Chondrocyte (in vitro differentiated cells): ENCODE measurements at regions not wholly inside any gene's neighbourhood (a gene's known extent, or its start where the extent isn't known, plus 50 kb on each side); places are given as distances from the start of the nearest gene placed in this dataset.

Experiments used
- DNase-seq: peaks from one replicate; pipeline ENCODE4 v3.0.0; 2021; ENCODE audit warnings: mixed read lengths, low spot score
- H3K27ac Mint-ChIP-seq: one replicate; pipeline ENCODE4 v1.8.0; 2021; ENCODE audit warnings: mild to moderate bottlenecking, moderate library complexity, mixed read lengths; ENCODE audit not compliant: unreplicated experiment
- H3K27me3 Mint-ChIP-seq: 2 replicates; pipeline ENCODE4 v1.8.0; 2021; ENCODE audit warnings: low read depth, mixed read lengths
- H3K36me3 Mint-ChIP-seq: 2 replicates; pipeline ENCODE4 v1.8.0; 2021; ENCODE audit warnings: low read depth, mixed read lengths
- H3K4me1 Mint-ChIP-seq: 2 replicates; pipeline ENCODE4 v1.8.0; 2021; ENCODE audit warnings: low read depth, mild to moderate bottlenecking, mixed read lengths
- H3K4me3 Mint-ChIP-seq: one replicate; pipeline ENCODE4 v1.8.0; 2021; ENCODE audit warnings: mild to moderate bottlenecking, moderate library complexity, mixed read lengths; ENCODE audit not compliant: unreplicated experiment
- H3K9me3 Mint-ChIP-seq: 2 replicates; pipeline ENCODE4 v1.8.0; 2021; ENCODE audit warnings: low read depth, mixed read lengths
- TF ChIP-seq, protein P1 (sequence below): fragments of 200-600 bp; sonication (generic); IDR thresholded peaks from 2 replicates; pipeline ENCODE4 v1.5.0; 2021; ENCODE audit warnings: antibody characterized with exemption, mild to moderate bottlenecking, moderate library complexity

DNA sequence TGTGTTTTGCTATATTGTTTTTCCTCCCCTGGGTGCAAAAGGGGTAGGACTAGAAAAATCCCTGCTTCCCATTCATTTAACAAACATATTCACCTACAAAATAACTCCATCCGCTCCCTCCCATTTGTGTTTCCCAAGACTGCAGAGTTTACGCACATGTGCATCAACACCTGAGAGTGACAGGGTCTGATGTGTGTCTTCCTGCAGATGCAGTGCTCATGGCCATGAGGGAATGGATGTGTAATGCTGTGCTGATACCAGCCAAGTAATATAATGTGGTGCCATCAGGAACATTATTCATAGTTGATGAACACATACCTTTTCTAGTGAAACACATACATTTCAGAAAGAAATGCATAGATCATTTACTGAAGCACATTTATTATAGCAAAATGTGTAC is 83.2 kb downstream of the CXXC4 start:
- TF ChIP-seq, protein P1, sequence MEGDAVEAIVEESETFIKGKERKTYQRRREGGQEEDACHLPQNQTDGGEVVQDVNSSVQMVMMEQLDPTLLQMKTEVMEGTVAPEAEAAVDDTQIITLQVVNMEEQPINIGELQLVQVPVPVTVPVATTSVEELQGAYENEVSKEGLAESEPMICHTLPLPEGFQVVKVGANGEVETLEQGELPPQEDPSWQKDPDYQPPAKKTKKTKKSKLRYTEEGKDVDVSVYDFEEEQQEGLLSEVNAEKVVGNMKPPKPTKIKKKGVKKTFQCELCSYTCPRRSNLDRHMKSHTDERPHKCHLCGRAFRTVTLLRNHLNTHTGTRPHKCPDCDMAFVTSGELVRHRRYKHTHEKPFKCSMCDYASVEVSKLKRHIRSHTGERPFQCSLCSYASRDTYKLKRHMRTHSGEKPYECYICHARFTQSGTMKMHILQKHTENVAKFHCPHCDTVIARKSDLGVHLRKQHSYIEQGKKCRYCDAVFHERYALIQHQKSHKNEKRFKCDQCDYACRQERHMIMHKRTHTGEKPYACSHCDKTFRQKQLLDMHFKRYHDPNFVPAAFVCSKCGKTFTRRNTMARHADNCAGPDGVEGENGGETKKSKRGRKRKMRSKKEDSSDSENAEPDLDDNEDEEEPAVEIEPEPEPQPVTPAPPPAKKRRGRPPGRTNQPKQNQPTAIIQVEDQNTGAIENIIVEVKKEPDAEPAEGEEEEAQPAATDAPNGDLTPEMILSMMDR, result no peak
- no peak overlapping the region for H3K4me3 Mint-ChIP-seq
- no peaks in the 10 kb centered on the region for H3K4me1 Mint-ChIP-seq
- H3K9me3 Mint-ChIP-seq, result no peaks in the 10 kb centered on the region
- H3K27ac Mint-ChIP-seq, result no peak overlapping the region
- DNase-seq, result no peak
- H3K36me3 Mint-ChIP-seq, result no peaks in the 10 kb centered on the region
- H3K27me3 Mint-ChIP-seq, result peaks cover 3% of the 10 kb centered on the region

DNA sequence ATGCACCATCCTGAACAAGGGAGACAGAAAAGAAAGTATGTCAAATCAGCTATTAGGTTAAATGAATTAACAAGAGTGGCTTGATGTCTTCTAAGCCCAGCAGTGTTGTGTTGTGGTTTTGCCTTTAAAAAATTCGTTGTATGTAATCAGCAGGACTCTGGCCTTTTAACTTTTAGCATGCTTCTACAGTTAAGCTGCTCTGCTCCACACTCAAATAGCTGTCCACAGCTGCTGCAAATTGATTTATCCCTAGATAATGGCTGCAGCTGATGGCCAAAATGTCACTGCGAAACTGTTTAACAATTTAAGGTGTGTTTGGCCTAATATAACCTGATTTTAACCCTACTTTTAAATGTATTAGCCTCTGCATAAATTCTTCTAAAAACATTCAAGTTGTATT is 85.8 kb downstream of the CXXC4 start:
- no peaks in the 10 kb centered on the region for H3K9me3 Mint-ChIP-seq
- H3K27me3 Mint-ChIP-seq, result peaks cover 3% of the 10 kb centered on the region
- H3K27ac Mint-ChIP-seq, result no peak overlapping the region
- no peak for DNase-seq
- no peaks in the 10 kb centered on the region for H3K36me3 Mint-ChIP-seq
- H3K4me3 Mint-ChIP-seq, result no peak overlapping the region
- TF ChIP-seq, protein P1, result no peak
- peaks cover 3% of the 10 kb centered on the region for H3K4me1 Mint-ChIP-seq

DNA sequence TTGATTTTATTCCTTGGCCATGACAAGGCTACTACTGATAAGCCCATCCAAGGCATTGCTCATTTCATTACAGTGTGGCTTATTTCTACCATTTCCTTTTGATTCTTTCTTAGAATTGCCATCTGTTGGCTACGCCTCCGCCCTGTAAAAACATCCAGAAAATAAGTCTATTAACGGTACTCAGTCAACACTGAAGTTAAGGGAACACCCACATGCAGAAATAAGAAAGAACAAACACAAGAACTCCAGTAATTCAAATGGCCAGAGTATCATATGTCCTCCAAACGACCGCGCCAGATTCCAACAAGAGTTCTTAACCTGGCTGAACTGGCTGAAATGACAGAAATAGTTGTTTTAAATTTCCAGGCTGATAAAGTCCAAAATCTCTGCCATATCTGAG is 90.3 kb downstream of the CXXC4 start:
- H3K9me3 Mint-ChIP-seq, result peaks cover 13% of the 10 kb centered on the region
- TF ChIP-seq, protein P1, result no peak
- DNase-seq, result no peak
- no peaks in the 10 kb centered on the region for H3K36me3 Mint-ChIP-seq
- H3K27ac Mint-ChIP-seq, result no peak overlapping the region
- H3K4me1 Mint-ChIP-seq, result peaks cover 3% of the 10 kb centered on the region
- H3K27me3 Mint-ChIP-seq, result peaks cover 3% of the 10 kb centered on the region
- no peak overlapping the region for H3K4me3 Mint-ChIP-seq

DNA sequence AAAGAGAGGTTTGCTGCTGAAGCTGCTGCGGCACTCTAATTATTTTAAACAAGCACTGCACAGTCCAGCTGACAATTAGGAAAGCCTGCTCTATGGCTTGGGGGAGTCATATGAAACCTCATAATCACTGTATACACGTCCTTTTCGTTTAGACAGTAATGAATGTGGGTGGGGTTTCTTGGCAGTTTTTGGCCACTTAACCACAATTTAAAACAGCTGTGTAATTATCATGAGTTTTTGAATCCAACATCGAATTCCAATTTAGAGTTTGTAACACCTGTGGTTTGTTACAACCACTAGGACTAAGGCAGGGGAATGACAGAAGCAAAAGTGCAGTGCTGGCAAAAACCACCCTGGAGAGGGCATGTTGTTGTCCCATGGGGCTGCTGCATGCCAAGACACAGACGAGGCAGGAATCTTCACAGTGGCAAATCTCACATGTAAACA is 99.5 kb downstream of the CXXC4 start:
- H3K9me3 Mint-ChIP-seq, result no peaks in the 10 kb centered on the region
- no peaks in the 10 kb centered on the region for H3K36me3 Mint-ChIP-seq
- H3K27me3 Mint-ChIP-seq, result peaks cover 2% of the 10 kb centered on the region
- no peak for DNase-seq
- peaks cover 22% of the 10 kb centered on the region for H3K4me1 Mint-ChIP-seq
- H3K27ac Mint-ChIP-seq, result no peak overlapping the region
- TF ChIP-seq, protein P1, result no peak
- no peak overlapping the region for H3K4me3 Mint-ChIP-seq

DNA sequence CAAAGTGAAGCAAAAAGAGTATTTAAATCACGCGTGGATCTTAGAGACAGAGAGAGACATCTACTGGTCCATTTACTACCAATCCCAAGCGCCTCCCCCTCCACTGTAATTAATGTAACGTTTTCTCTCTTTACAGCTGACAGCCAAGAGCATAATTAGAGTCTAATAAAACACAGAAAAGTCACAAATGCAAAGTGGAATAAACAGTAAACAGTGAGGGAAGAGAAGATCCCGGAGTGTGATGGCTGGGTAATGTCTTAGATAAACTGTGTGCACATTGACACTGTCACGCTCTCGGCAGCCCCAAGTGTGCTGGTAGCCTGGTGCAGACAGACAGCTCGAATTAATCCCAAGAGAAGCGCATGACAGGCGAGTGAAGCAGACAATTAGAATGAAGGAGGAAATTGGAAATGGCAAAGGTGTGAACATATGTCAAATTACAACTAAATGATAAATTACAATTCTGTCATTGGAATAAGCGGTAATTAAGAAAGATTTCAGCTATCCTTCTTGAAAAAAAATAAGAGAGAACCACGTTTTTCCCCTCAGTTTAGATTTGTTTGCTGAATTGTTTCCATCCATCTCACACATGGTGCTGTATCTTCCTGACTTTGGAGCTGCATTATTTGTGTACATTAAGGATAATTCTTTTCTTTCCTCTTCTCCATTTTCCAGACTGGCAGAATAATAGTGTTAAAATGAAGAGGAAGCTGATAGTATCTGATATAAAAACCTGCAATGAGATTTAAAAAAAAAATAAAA is 100.1 kb downstream of the CXXC4 start:
- Mint-ChIP-seq H3K27ac (no peak overlapping the region), H3K9me3 (no peaks in the 10 kb centered on the region), H3K27me3 (peaks cover 2% of the 10 kb centered on the region), H3K4me1 (peaks cover 22% of the 10 kb centered on the region), H3K4me3 (peak overlapping the region; percentile 29), H3K36me3 (no peaks in the 10 kb centered on the region)
- TF ChIP-seq, protein P1, result no peak
- no peak for DNase-seq
